Caco-2 (cell line): ENCODE measurements at regions not wholly inside any gene's neighbourhood (a gene's known extent, or its start where the extent isn't known, plus 50 kb on each side); places are given as distances from the start of the nearest gene placed in this dataset.

Experiments
- BruUV-seq: library from RNA; stranded (reverse); fragments of 400-500 nt; replicated peaks from 2 replicates; lab custom pipeline; 2021; lab: Mats Ljungman, UMichigan
- CTCF ChIA-PET: fragments of 300-600 bp; sonication (Branson Sonifier 250); formaldehyde crosslinking; loops from one replicate; lab custom pipeline; 2022; ENCODE audit warnings: antibody characterized with exemption; lab: Charles Lee
- POLR2A ChIA-PET: fragments of 300-600 bp; sonication (Branson Sonifier 250); formaldehyde crosslinking; loops from one replicate; lab custom pipeline; 2022; ENCODE audit warnings: antibody characterized with exemption; lab: Charles Lee
- DNase-seq, 2 experiments: peaks; one replicate each; pipeline versions ENCODE4 v3.0.0 to v3.0.0-alpha.2; 2020 to 2022
- H3K27me3 ChIP-seq: replicated peaks from 2 replicates; pipeline ENCODE4 v1.6.0; 2011; ENCODE audit warnings: low read length; ENCODE audit not compliant: control insufficient read depth, insufficient read depth
- H3K36me3 ChIP-seq: 2 replicates; pipeline ENCODE4 v1.5.1; 2011; ENCODE audit warnings: low read length; ENCODE audit not compliant: control insufficient read depth, insufficient read depth
- H3K4me1 ChIP-seq: fragments of 250-450 bp; sonication (Bioruptor Pico); 2 replicates; pipeline ENCODE4 v1.5.1; 2020; ENCODE audit warnings: mild to moderate bottlenecking
- H3K4me3 ChIP-seq: 2 replicates; pipeline ENCODE4 v1.5.1; 2011; ENCODE audit warnings: low read depth, mild to moderate bottlenecking, control low read depth, low read length
- H3K9me3 ChIP-seq: fragments of 250-450 bp; sonication (Bioruptor Pico); 2 replicates; pipeline ENCODE4 v1.5.1; 2020; ENCODE audit warnings: mild to moderate bottlenecking, moderate library complexity
- H3K27ac Mint-ChIP-seq: one replicate; pipeline ENCODE4 v1.8.0; 2022; ENCODE audit warnings: mixed read lengths; ENCODE audit not compliant: unreplicated experiment
- H3K27me3 Mint-ChIP-seq: one replicate; pipeline ENCODE4 v1.8.0; 2022; ENCODE audit warnings: mixed read lengths; ENCODE audit not compliant: insufficient read depth, unreplicated experiment
- H3K36me3 Mint-ChIP-seq: one replicate; pipeline ENCODE4 v1.8.0; 2022; ENCODE audit warnings: mild to moderate bottlenecking, mixed read lengths; ENCODE audit not compliant: insufficient read depth, unreplicated experiment
- H3K4me1 Mint-ChIP-seq: one replicate; pipeline ENCODE4 v1.8.0; 2022; ENCODE audit warnings: low read depth, mixed read lengths; ENCODE audit not compliant: unreplicated experiment
- H3K4me3 Mint-ChIP-seq: one replicate; pipeline ENCODE4 v1.8.0; 2022; ENCODE audit warnings: mild to moderate bottlenecking, moderate library complexity, mixed read lengths; ENCODE audit not compliant: unreplicated experiment
- H3K9me3 Mint-ChIP-seq: one replicate; pipeline ENCODE4 v1.8.0; 2022; ENCODE audit warnings: mixed read lengths; ENCODE audit not compliant: unreplicated experiment
- CTCF ChIP-seq, 2 experiments: fragments of 200-600 bp in 1 of 2; IDR thresholded peaks; 1 replicate in 1 of 2; 2 replicates in 1 of 2; pipeline versions ENCODE4 v1.5.1 to v1.8.0; 2011 to 2022; ENCODE audit warnings: antibody characterized with exemption in 1 of 2, control low read depth in 1 of 2, inconsistent platforms in 1 of 2, low read depth in 1 of 2, low read length in 1 of 2, mild to moderate bottlenecking in 1 of 2, moderate library complexity in 1 of 2; ENCODE audit not compliant: insufficient read depth in 1 of 2, severe bottlenecking in 1 of 2, unreplicated experiment in 1 of 2
- intact Hi-C: fragments of 100-400 bp; cut with micrococcal nuclease; formaldehyde crosslinking; loops from one replicate; pipeline ENCODE4 v1.10.0; 2022; ENCODE audit not compliant: unreplicated experiment

- ChIA-PET CTCF (no interaction called here), POLR2A (no interaction called here)
- no peaks in the 10 kb centered on the region for H3K9me3 ChIP-seq
- Mint-ChIP-seq H3K36me3 (no peaks in the 10 kb centered on the region), H3K4me3 (no peak overlapping the region), H3K4me1 (peaks cover 8% of the 10 kb centered on the region), H3K27me3 (no peaks in the 10 kb centered on the region), H3K9me3 (peaks cover 14% of the 10 kb centered on the region), H3K27ac (no peak overlapping the region)
- no peak overlapping the region for H3K4me3 ChIP-seq
- TF ChIP-seq CTCF (IDR thresholded peaks at IDR 0.05; ENCODE audit: insufficient read depth in 1 of 2, low read depth in 1 of 2, low read length in 1 of 2, severe bottlenecking in 1 of 2, unreplicated experiment in 1 of 2), result no peak
- DNase-seq, result no peak
- no TSS peak for BruUV-seq
- no peaks in the 10 kb centered on the region for H3K36me3 ChIP-seq
- H3K27me3 ChIP-seq, result no peaks in the 10 kb centered on the region
- intact Hi-C loops, result loop anchor here (5.0 kb wide), 1 partner anchor 41 kb away; no protein-coding TSS in a partner anchor
- H3K4me1 ChIP-seq, result peaks cover 16% of the 10 kb centered on the region
Measured at GRCh38 chr7:26048663-26049062, 103.3 kb upstream of the NFE2L3 start.

- ChIA-PET CTCF (no interaction called here), POLR2A (no interaction called here)
Measured at GRCh38 chr7:26049081-26049480, 102.9 kb upstream of the NFE2L3 start.

GRCh38 chr7:26051021-26051420, 101.0 kb upstream of the NFE2L3 start:
- Mint-ChIP-seq H3K36me3 (no peaks in the 10 kb centered on the region), H3K27me3 (no peaks in the 10 kb centered on the region), H3K9me3 (peaks cover 8% of the 10 kb centered on the region), H3K4me1 (no peaks in the 10 kb centered on the region), H3K27ac (no peak overlapping the region), H3K4me3 (no peak overlapping the region)
- CTCF ChIA-PET, result no interaction called here
- no TSS peak for BruUV-seq
- intact Hi-C loops, result no loop called here
- Histone ChIP-seq H3K27me3 (no peaks in the 10 kb centered on the region), H3K36me3 (no peaks in the 10 kb centered on the region), H3K4me3 (no peak overlapping the region), H3K9me3 (no peaks in the 10 kb centered on the region), H3K4me1 (peaks cover 5% of the 10 kb centered on the region)
- DNase-seq, result no peak
- POLR2A ChIA-PET, result no interaction called here
- no peak for TF ChIP-seq CTCF (IDR thresholded peaks at IDR 0.05; ENCODE audit: insufficient read depth in 1 of 2, low read depth in 1 of 2, low read length in 1 of 2, severe bottlenecking in 1 of 2, unreplicated experiment in 1 of 2)

More at GRCh38 chr7:26049081-26049480, 102.9 kb upstream of the NFE2L3 start:
- Histone ChIP-seq H3K4me3 (no peak overlapping the region), H3K4me1 (peaks cover 16% of the 10 kb centered on the region), H3K36me3 (no peaks in the 10 kb centered on the region), H3K27me3 (no peaks in the 10 kb centered on the region), H3K9me3 (no peaks in the 10 kb centered on the region)
- Mint-ChIP-seq H3K4me3 (no peak overlapping the region), H3K27me3 (no peaks in the 10 kb centered on the region), H3K27ac (no peak overlapping the region), H3K36me3 (no peaks in the 10 kb centered on the region), H3K9me3 (peaks cover 14% of the 10 kb centered on the region), H3K4me1 (peaks cover 8% of the 10 kb centered on the region)
- intact Hi-C loops, result loop anchor here (5.0 kb wide), 1 partner anchor 42 kb away; no protein-coding TSS in a partner anchor
- no peak for DNase-seq
- TF ChIP-seq CTCF (IDR thresholded peaks at IDR 0.05; ENCODE audit: insufficient read depth in 1 of 2, low read depth in 1 of 2, low read length in 1 of 2, severe bottlenecking in 1 of 2, unreplicated experiment in 1 of 2), result no peak
- BruUV-seq, result no TSS peak
